ENCODE measurements at regions not wholly inside any gene's neighbourhood (a gene's known extent, or its start where the extent isn't known, plus 50 kb on each side); places are given as distances from the start of the nearest gene placed in this dataset.
"Not testable (repeated sequence)": the region's sequence is repeated elsewhere in the genome, so short reads cannot be mapped to it uniquely, and the experiment has no call there.

GRCh38 chr6:140032189-140032588 is 657.7 kb upstream of the CITED2 start:
- no peak for DNase-seq

DNA sequence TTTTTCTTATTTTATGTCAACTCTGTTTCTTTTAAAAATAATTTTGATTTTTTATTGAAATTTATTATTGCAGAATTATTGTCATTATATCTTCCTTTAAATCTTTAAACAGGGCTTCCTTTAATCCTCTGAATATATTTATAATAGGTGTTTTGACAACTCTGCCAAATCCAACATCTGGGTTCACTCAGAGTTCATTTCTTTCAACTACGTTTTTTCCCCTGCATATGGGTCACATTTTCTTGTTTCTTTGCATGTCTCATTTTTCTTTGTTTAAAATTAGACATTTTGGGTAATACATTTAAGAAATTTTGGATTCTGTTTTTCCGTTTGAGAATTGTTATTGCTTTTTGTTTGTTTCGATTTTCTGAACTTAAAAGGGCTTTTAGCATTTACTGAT is 655.1 kb upstream of the CITED2 start:
- no peak for DNase-seq

DNA sequence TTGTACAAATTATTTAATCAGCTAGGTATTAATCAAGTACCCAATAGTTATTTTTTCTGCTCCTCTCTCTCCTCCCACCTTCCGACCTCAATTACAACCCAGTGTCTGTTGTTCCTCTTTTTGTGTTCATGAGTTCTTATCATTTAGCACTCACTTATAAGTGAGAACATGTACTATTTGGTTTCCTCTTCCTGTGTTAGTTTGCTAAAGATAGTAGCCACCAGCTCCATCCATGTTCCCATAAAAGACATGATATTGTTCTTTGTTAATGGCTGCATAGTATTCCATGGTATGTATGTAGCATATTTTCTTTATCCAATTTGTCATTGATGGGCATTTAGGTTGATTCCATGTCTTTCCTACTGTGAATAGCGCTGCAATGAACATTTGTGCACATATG is 652.8 kb upstream of the CITED2 start:
- DNase-seq, result no peak

GRCh38 chr6:140026546-140026945 is 652.1 kb upstream of the CITED2 start:
- no peak for DNase-seq

GRCh38 chr6:140025171-140025570 is 650.7 kb upstream of the CITED2 start:
- no peak for DNase-seq

- no peak for DNase-seq
These were observed 645.9 kb upstream of the CITED2 start for GRCh38 chr6:140020207-140020791.

DNA sequence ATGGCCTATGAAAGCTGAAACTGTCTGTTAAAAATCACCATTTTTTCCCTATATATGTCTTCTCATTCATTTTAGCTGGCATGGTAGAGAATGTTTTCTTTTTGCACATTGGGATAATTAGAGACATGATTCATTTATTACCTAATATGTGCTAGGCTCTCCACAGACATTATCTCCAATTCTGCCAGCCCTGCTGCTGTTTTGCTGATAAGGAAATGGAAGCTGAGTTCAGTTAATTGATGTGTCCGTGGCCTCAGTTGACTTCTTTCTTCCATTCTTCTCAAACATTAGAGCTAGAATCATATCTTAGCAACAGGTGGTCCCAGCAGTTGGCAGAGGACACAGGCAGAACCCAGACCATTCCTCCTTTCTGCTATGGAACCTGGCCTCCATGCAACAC is 644.1 kb upstream of the CITED2 start:
- no peak for DNase-seq

DNA sequence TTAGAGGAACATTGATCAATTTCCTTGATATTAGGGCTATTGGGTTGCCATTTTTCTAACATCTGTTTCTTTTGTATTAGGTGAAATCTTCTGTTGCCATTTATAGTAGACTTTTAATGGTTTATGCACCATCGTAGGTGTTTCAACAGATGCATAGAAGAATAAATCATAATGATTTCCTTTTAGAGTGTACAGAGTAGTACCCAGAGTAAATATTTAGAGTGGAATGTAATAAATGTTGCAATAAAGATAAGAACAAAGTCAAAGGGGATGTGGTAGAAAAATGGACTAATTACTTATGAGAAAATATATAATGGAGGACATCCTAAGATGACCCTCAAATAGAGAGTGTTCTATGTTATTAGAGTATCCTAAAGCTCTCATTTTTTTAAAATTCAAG is 643.0 kb upstream of the CITED2 start:
- DNase-seq, result no peak

DNA sequence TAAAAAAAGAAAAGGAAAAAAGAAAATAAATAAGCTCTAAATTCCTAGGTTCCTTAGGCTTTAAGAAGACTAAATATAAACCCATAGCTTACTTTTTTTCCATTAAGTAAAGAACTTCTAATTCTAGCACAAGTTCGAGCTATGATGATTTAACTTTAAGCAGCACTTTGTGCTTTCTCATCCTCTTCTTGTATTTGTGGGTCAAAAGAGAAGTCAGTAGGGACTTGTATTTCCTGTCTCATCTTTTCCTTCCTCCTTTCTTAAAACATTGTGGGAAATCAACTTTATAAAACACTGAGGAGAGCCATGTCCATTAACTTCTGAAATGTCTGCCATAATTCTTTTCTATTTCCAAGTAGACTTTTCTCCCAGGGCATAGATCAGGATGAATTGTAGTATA is 637.7 kb upstream of the CITED2 start:
- no peak for DNase-seq

DNA sequence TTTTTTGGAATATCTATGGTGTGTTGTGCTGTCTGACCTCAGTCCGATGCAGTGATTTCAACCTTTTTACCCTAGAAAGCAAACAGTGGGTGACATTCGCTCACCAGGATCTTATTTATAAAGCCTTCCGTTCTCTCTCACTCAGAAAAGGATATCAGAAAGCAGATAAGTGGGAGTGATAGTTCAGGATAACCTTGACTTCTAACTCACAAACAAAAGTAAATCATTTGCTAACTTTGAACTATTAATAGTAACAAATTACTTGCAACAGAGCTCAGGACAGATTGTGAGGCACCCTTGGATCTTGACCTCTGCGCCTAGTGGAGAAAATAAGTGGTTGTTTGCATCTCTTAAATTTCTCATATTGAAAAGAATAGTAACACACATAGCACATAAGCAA is 637.1 kb upstream of the CITED2 start:
- no peak for DNase-seq

DNA sequence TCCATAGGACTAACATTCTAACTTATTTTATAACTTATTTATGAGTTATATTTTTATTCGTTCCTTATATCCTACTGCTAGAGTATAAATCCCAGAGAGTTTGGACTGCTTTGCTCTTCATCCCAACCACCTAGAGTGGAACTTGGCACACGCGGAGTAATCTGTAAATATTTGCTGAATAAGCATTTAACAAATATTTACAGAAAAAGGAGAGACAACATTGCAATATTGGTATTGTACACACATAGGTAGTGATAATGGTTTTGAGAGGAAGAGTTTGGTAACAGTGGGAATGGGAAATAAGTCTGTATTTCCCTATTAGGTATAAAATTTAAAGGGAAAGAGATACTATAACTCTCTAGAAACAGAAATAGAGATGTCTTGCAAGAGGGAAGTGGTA is 634.8 kb upstream of the CITED2 start:
- no peak for DNase-seq

GRCh38 chr6:140007525-140007924 is 633.1 kb upstream of the CITED2 start:
- DNase-seq, result no peak

GRCh38 chr6:140003217-140003616 is 628.8 kb upstream of the CITED2 start:
- no peak for DNase-seq

GRCh38 chr6:140002396-140003022 is 628.1 kb upstream of the CITED2 start:
- no peak for DNase-seq

DNA sequence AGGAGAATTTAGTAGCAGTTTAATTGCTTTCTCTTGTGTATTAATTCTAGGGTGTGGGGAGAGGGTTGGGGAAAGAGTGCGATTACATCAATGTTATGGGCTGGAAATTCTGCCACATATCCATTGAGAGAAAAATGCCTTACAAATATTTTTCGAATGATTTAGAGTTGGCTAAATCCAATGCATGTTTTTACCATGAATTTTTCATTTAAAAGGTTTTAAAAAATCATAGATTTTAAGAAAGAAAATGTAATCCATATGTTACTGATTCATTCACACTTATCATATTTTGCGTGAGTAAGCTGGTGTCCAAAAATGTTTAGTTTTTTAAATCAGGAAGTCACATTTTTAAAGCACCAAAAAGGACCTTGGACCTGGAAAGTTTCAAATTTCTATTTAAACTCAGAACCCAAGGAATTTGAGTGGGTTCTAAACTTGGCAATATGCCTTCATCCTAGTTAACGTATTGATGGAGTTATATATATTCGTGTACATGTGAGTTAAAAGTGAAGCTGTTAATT is 627.4 kb upstream of the CITED2 start:
- no peak for DNase-seq

- DNase-seq, result no peak
These were observed 626.6 kb upstream of the CITED2 start for GRCh38 chr6:140001005-140001404.

GRCh38 chr6:139999661-140000060 is 625.2 kb upstream of the CITED2 start:
- DNase-seq, result not testable (repeated sequence)

DNA sequence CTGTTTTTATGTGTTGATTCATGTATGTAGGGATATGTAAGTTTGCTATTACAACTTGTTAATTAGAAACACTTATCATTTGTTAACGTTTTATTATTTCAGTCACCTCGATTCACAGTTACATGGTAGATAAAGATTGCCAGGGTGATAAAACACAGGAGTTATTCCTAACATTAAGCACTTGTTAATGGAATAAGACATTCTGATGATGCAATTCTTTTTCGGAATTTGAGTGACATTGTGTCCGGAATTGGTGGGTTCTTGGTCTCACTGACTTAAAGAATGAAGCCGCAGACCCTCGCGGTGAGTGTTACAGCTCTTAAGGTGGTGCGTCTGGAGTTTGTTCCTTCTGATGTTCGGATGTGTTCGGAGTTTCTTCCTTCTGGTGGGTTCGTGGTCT is 624.0 kb upstream of the CITED2 start:
- DNase-seq, result not testable (repeated sequence)

- DNase-seq, result no peak
These were observed 621.9 kb upstream of the CITED2 start for GRCh38 chr6:139996253-139996834.

GRCh38 chr6:139994998-139995397 is 620.5 kb upstream of the CITED2 start:
- DNase-seq, result no peak

- DNase-seq, result no peak
These were observed 616.5 kb upstream of the CITED2 start for GRCh38 chr6:139990856-139991465.

DNA sequence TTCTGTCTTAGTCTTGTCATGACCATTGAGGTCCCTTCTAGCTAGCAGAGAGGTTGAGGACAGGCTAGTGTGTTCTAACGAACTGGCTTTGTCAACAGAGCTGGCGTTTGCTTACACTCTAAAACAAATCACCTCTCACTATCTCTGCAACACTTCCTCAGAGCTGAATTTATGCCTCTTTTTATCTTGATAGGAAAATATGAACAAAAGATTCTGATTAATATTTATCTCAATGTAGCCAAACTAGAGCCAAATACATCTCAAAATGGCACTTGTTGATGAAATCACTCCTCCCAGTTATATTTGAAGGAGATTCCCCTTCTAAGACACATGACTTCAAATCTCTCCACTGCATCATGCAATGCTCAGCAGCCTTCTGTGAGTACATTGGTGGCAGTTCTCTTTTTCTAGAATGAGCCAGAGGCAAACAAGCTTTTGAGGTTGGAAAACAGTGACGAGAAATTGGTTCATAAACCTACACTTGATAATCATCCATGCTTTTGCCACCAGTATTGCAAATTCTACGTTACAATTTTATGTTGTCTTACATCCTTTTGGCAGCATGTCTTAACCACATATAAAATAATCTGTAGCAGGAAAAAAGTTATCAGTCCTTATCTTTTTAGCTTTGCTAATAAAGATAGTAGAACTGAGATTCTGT is 615.7 kb upstream of the CITED2 start:
- no peak for DNase-seq

- no peak for DNase-seq
These were observed 614.2 kb upstream of the CITED2 start for GRCh38 chr6:139988685-139989084.

DNA sequence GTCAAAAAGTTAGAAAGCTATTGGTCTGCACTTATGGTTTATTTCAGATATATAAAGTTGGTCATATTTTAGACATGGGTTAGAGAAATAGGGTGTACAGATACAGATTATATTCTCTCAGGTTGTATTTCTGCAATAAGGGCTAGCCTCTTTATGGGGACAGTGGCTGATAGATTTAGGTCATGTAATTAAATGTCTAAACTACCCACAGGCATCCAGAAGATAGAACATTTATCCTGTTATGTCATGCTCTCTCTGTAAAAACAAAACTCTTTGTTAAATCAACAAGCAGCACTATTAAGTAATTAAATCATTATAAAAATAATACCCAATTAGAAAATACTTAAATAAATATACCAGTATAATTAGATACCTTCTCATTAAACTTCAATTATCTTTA is 612.6 kb upstream of the CITED2 start:
- DNase-seq, result no peak

Measured in SIG-M5 (cell line).